ENCODE measurements at regions not wholly inside any gene's neighbourhood (a gene's known extent, or its start where the extent isn't known, plus 50 kb on each side); places are given as distances from the start of the nearest gene placed in this dataset.

GRCh38 chr11:106409222-106409621 lies 331.8 kb downstream of the AASDHPPT start:
- no peak for DNase-seq (ENCODE audit: low spot score)

- no peak for DNase-seq (ENCODE audit: low spot score)
These were observed 332.2 kb downstream of the AASDHPPT start for GRCh38 chr11:106409671-106410070.

- no peak for DNase-seq (ENCODE audit: low spot score)
These were observed 333.4 kb downstream of the AASDHPPT start for GRCh38 chr11:106410902-106411301.

- DNase-seq (ENCODE audit: low spot score), result no peak
These were observed 335.8 kb downstream of the AASDHPPT start for GRCh38 chr11:106413222-106413621.

- DNase-seq (ENCODE audit: low spot score), result no peak
These were observed 338.0 kb downstream of the AASDHPPT start for GRCh38 chr11:106415510-106415909.

- no peak for DNase-seq (ENCODE audit: low spot score)
These were observed 341.3 kb downstream of the AASDHPPT start for GRCh38 chr11:106418791-106419190.

GRCh38 chr11:106420048-106420665 lies 342.7 kb downstream of the AASDHPPT start:
- DNase-seq (ENCODE audit: low spot score), result peak; percentile 23

GRCh38 chr11:106420686-106421085 lies 343.2 kb downstream of the AASDHPPT start:
- DNase-seq (ENCODE audit: low spot score), result no peak

- DNase-seq (ENCODE audit: low spot score), result no peak
These were observed 344.3 kb downstream of the AASDHPPT start for GRCh38 chr11:106421676-106422292.

GRCh38 chr11:106422583-106422982 lies 345.1 kb downstream of the AASDHPPT start:
- no peak for DNase-seq (ENCODE audit: low spot score)

- DNase-seq (ENCODE audit: low spot score), result no peak
These were observed 346.6 kb downstream of the AASDHPPT start for GRCh38 chr11:106424111-106424510.

- no peak for DNase-seq (ENCODE audit: low spot score)
These were observed 348.4 kb downstream of the AASDHPPT start for GRCh38 chr11:106425819-106426218.

- DNase-seq (ENCODE audit: low spot score), result no peak
These were observed 349.2 kb downstream of the AASDHPPT start for GRCh38 chr11:106426696-106427095.

- DNase-seq (ENCODE audit: low spot score), result no peak
These were observed 350.3 kb downstream of the AASDHPPT start for GRCh38 chr11:106427736-106428135.

- DNase-seq (ENCODE audit: low spot score), result no peak
These were observed 364.6 kb downstream of the AASDHPPT start for GRCh38 chr11:106442032-106442431.

- no peak for DNase-seq (ENCODE audit: low spot score)
These were observed 368.8 kb downstream of the AASDHPPT start for GRCh38 chr11:106446302-106446701.

GRCh38 chr11:106446955-106447354 lies 369.5 kb downstream of the AASDHPPT start:
- no peak for DNase-seq (ENCODE audit: low spot score)

GRCh38 chr11:106447631-106448191 lies 370.2 kb downstream of the AASDHPPT start:
- no peak for DNase-seq (ENCODE audit: low spot score)

- DNase-seq (ENCODE audit: low spot score), result no peak
These were observed 372.3 kb downstream of the AASDHPPT start for GRCh38 chr11:106449763-106450162.

- no peak for DNase-seq (ENCODE audit: low spot score)
These were observed 373.9 kb downstream of the AASDHPPT start for GRCh38 chr11:106451228-106451922.

- no peak for DNase-seq (ENCODE audit: low spot score)
These were observed 379.2 kb downstream of the AASDHPPT start for GRCh38 chr11:106456647-106457046.

GRCh38 chr11:106457727-106458126 lies 380.3 kb downstream of the AASDHPPT start:
- no peak for DNase-seq (ENCODE audit: low spot score)

- DNase-seq (ENCODE audit: low spot score), result no peak
These were observed 381.7 kb downstream of the AASDHPPT start for GRCh38 chr11:106459135-106459534.

All from Ammon's horn (tissue), 1 donor.